ENCODE measurements at regions not wholly inside any gene's neighbourhood (a gene's known extent, or its start where the extent isn't known, plus 50 kb on each side); places are given as distances from the start of the nearest gene placed in this dataset.
"Not testable (repeated sequence)": the region's sequence is repeated elsewhere in the genome, so short reads cannot be mapped to it uniquely, and the experiment has no call there.

GRCh38 chr5:126139086-126139485 lies 284.1 kb upstream of the GRAMD2B start:
- H3K36me3 ChIP-seq (ENCODE audit: insufficient read depth, low read length) = no peaks in the 10 kb centered on the region

GRCh38 chr5:126139773-126140172 lies 283.4 kb upstream of the GRAMD2B start:
- Histone ChIP-seq H3K36me3 (ENCODE audit: insufficient read depth, low read length) (no peaks in the 10 kb centered on the region), H3K4me1 (ENCODE audit: insufficient read depth, low read length) (no peaks in the 10 kb centered on the region), H3K27me3 (ENCODE audit: control insufficient read depth in 1 of 2, insufficient read depth in 2 of 2, low read length in 2 of 2) (no peaks in the 10 kb centered on the region), H3K9me3 (ENCODE audit: control insufficient read depth in 1 of 2, insufficient read depth in 1 of 2, low read length in 2 of 2) (no peaks in the 10 kb centered on the region), H3K27ac (ENCODE audit: low read depth in 1 of 2, low read length in 2 of 2) (no peak overlapping the region), H3K4me3 (ENCODE audit: low read length) (no peak overlapping the region)
- ATAC-seq (ENCODE audit: poor library complexity) = no peak
- Mint-ChIP-seq H3K27me3 (no peaks in the 10 kb centered on the region), H3K36me3 (ENCODE audit: low read depth) (no peaks in the 10 kb centered on the region), H3K9me3 (peaks cover 3% of the 10 kb centered on the region), H3K4me3 (no peak overlapping the region), H3K4me1 (ENCODE audit: low read depth) (no peaks in the 10 kb centered on the region), H3K27ac (no peak overlapping the region)
- POLR2A ChIA-PET = no interaction called here
- no peak for DNase-seq
- TF ChIP-seq CTCF (IDR thresholded peaks at IDR 0.05) = no peak
- CTCF ChIA-PET = no interaction called here
- intact Hi-C loops (cut with DNase I, micrococcal nuclease) = no loop called here

More at GRCh38 chr5:126139086-126139485, 284.1 kb upstream of the GRAMD2B start:
- intact Hi-C loops (cut with DNase I, micrococcal nuclease) = no loop called here
- CTCF ChIA-PET = no interaction called here
- Mint-ChIP-seq H3K27me3 (no peaks in the 10 kb centered on the region), H3K9me3 (peaks cover 3% of the 10 kb centered on the region), H3K36me3 (ENCODE audit: low read depth) (no peaks in the 10 kb centered on the region), H3K4me3 (no peak overlapping the region), H3K27ac (no peak overlapping the region), H3K4me1 (ENCODE audit: low read depth) (no peaks in the 10 kb centered on the region)
- TF ChIP-seq CTCF (IDR thresholded peaks at IDR 0.05) = no peak
- no peaks in the 10 kb centered on the region for H3K4me1 ChIP-seq (ENCODE audit: insufficient read depth, low read length)
- POLR2A ChIA-PET = no interaction called here
- ATAC-seq (ENCODE audit: poor library complexity) (no peak), DNase-seq (no peak)
- no peaks in the 10 kb centered on the region for H3K9me3 ChIP-seq (ENCODE audit: control insufficient read depth in 1 of 2, insufficient read depth in 1 of 2, low read length in 2 of 2)
- H3K27ac ChIP-seq (ENCODE audit: low read depth in 1 of 2, low read length in 2 of 2) = no peak overlapping the region
- no peak overlapping the region for H3K4me3 ChIP-seq (ENCODE audit: low read length)
- no peaks in the 10 kb centered on the region for H3K27me3 ChIP-seq (ENCODE audit: control insufficient read depth in 1 of 2, insufficient read depth in 2 of 2, low read length in 2 of 2)

GRCh38 chr5:126143622-126144021 lies 279.6 kb upstream of the GRAMD2B start:
- H3K9me3 ChIP-seq (ENCODE audit: control insufficient read depth in 1 of 2, insufficient read depth in 1 of 2, low read length in 2 of 2) = no peaks in the 10 kb centered on the region
- Mint-ChIP-seq H3K9me3 (peaks cover 12% of the 10 kb centered on the region), H3K4me1 (ENCODE audit: low read depth) (no peaks in the 10 kb centered on the region), H3K36me3 (ENCODE audit: low read depth) (no peaks in the 10 kb centered on the region), H3K27ac (no peak overlapping the region), H3K27me3 (no peaks in the 10 kb centered on the region), H3K4me3 (no peak overlapping the region)
- ATAC-seq (ENCODE audit: poor library complexity) (no peak), DNase-seq (no peak)
- no peak for TF ChIP-seq CTCF (IDR thresholded peaks at IDR 0.05)
- no peaks in the 10 kb centered on the region for H3K4me1 ChIP-seq (ENCODE audit: insufficient read depth, low read length)
- intact Hi-C loops (cut with DNase I, micrococcal nuclease) = no loop called here
- H3K4me3 ChIP-seq (ENCODE audit: low read length) = no peak overlapping the region
- CTCF ChIA-PET = no interaction called here
- no peaks in the 10 kb centered on the region for H3K27me3 ChIP-seq (ENCODE audit: control insufficient read depth in 1 of 2, insufficient read depth in 2 of 2, low read length in 2 of 2)
- no peaks in the 10 kb centered on the region for H3K36me3 ChIP-seq (ENCODE audit: insufficient read depth, low read length)
- H3K27ac ChIP-seq (ENCODE audit: low read depth in 1 of 2, low read length in 2 of 2) = no peak overlapping the region
- POLR2A ChIA-PET = no interaction called here

- ATAC-seq (ENCODE audit: poor library complexity); H3K4me1 ChIP-seq (ENCODE audit: insufficient read depth, low read length); H3K27me3 ChIP-seq (ENCODE audit: control insufficient read depth in 1 of 2, insufficient read depth in 2 of 2, low read length in 2 of 2); H3K4me1 Mint-ChIP-seq (ENCODE audit: low read depth); H3K27ac ChIP-seq (ENCODE audit: low read depth in 1 of 2, low read length in 2 of 2); H3K36me3 Mint-ChIP-seq (ENCODE audit: low read depth); H3K4me3 ChIP-seq (ENCODE audit: low read length); H3K9me3 ChIP-seq (ENCODE audit: control insufficient read depth in 1 of 2, insufficient read depth in 1 of 2, low read length in 2 of 2); DNase-seq; H3K27me3 Mint-ChIP-seq; POLR2A ChIA-PET; intact Hi-C loops (cut with DNase I, micrococcal nuclease); CTCF ChIA-PET; H3K4me3 Mint-ChIP-seq; H3K27ac Mint-ChIP-seq; H3K36me3 ChIP-seq (ENCODE audit: insufficient read depth, low read length): not testable (repeated sequence)
- peaks cover 14% of the 10 kb centered on the region for H3K9me3 Mint-ChIP-seq
Observed at GRCh38 chr5:126150319-126150718, 272.9 kb upstream of the GRAMD2B start.

- DNase-seq; intact Hi-C loops (cut with DNase I, micrococcal nuclease); H3K4me1 Mint-ChIP-seq (ENCODE audit: low read depth); CTCF ChIA-PET; H3K4me3 Mint-ChIP-seq; H3K36me3 Mint-ChIP-seq (ENCODE audit: low read depth); POLR2A ChIA-PET; ATAC-seq (ENCODE audit: poor library complexity); H3K27me3 Mint-ChIP-seq; H3K4me1 ChIP-seq (ENCODE audit: insufficient read depth, low read length); H3K36me3 ChIP-seq (ENCODE audit: insufficient read depth, low read length); H3K4me3 ChIP-seq (ENCODE audit: low read length); H3K27ac ChIP-seq (ENCODE audit: low read depth in 1 of 2, low read length in 2 of 2); H3K27ac Mint-ChIP-seq; H3K27me3 ChIP-seq (ENCODE audit: control insufficient read depth in 1 of 2, insufficient read depth in 2 of 2, low read length in 2 of 2): not testable (repeated sequence)
- peaks cover 12% of the 10 kb centered on the region for H3K9me3 Mint-ChIP-seq
- H3K9me3 ChIP-seq (ENCODE audit: control insufficient read depth in 1 of 2, insufficient read depth in 1 of 2, low read length in 2 of 2) = peaks cover 0 to 14% of the 10 kb centered on the region in 2 experiments
Observed at GRCh38 chr5:126155298-126155697, 267.9 kb upstream of the GRAMD2B start.

Data from CD4-positive, alpha-beta T cell (primary cell).